ENCODE measurements at regions not wholly inside any gene's neighbourhood (a gene's known extent, or its start where the extent isn't known, plus 50 kb on each side); places are given as distances from the start of the nearest gene placed in this dataset.

DNA sequence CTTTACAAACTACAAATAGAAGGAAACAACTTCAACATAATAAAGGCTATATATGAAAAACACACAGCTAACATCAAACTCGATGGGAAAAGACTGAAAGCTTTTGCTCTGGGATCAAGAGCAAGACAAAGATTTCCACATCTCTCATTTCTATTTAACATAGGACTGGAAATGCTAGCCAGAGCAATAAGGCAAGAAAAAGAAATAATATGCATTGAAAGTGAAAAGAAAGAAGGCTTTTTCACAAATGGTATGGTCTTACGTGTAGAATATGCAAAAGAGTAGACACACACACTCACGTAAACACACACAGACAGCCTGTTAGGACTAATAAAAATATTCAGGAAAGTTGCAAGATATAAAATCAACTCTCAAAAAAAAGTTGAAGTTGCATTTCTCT lies 660.5 kb upstream of the PCDH10 start:
- TF ChIP-seq, protein P1, sequence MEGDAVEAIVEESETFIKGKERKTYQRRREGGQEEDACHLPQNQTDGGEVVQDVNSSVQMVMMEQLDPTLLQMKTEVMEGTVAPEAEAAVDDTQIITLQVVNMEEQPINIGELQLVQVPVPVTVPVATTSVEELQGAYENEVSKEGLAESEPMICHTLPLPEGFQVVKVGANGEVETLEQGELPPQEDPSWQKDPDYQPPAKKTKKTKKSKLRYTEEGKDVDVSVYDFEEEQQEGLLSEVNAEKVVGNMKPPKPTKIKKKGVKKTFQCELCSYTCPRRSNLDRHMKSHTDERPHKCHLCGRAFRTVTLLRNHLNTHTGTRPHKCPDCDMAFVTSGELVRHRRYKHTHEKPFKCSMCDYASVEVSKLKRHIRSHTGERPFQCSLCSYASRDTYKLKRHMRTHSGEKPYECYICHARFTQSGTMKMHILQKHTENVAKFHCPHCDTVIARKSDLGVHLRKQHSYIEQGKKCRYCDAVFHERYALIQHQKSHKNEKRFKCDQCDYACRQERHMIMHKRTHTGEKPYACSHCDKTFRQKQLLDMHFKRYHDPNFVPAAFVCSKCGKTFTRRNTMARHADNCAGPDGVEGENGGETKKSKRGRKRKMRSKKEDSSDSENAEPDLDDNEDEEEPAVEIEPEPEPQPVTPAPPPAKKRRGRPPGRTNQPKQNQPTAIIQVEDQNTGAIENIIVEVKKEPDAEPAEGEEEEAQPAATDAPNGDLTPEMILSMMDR (IDR thresholded peaks at IDR 0.05; ENCODE audit: low read length) = no peak
- TF ChIP-seq EZH2 (IDR thresholded peaks at IDR 0.05; ENCODE audit: borderline replicate concordance, low read length) = no peak
